ENCODE measurements at regions not wholly inside any gene's neighbourhood (a gene's known extent, or its start where the extent isn't known, plus 50 kb on each side); places are given as distances from the start of the nearest gene placed in this dataset.

DNA sequence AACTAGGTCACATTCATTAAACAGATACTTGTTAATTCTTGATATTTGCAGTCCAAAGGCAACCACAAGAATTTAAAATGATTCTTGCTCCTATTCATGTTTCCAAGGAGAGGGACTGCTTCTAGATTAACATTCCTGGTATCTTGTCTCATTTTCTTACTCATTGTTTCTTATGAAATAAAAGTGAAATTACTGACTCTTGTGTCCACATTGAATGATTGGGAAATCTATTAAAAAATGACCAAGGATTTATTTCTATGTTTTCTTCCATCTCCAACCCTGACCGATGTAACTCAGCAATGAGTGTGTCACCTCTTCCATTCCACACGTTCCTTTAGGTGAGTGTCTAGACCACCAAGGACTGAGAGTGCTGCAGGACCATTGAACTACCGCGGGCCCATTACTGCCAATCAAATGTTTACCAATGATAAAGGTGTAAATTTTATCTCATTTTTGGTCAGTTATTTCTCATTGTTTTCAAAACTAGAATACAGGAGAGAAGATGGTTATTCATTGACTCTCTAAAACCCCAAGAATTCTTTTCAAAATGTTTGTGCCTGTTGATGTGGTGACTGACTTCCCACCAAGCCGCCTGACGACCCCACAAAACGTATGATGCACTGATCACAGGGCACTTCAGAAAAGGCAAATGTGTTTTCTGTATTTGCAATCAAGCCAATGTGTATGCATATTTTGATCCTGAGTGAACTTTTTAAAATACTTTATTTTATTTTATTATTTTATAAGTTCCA, 414.6 kb upstream of the PTBP2 start:
- ATAC-seq (ENCODE audit: low FRiP score in 2 of 2) (peak in 1 of 2 donors; percentile 58), DNase-seq (no peak)
- Histone ChIP-seq H3K4me3 (no peak overlapping the region), H3K9me3 (no peaks in the 10 kb centered on the region), H3K36me3 (no peaks in the 10 kb centered on the region), H3K27ac (no peak overlapping the region), H3K4me1 (no peaks in the 10 kb centered on the region), H3K27me3 (no peaks in the 10 kb centered on the region)
- TF ChIP-seq POLR2AphosphoS5 (IDR thresholded peaks at IDR 0.05): no peak
- TF ChIP-seq, protein P1, sequence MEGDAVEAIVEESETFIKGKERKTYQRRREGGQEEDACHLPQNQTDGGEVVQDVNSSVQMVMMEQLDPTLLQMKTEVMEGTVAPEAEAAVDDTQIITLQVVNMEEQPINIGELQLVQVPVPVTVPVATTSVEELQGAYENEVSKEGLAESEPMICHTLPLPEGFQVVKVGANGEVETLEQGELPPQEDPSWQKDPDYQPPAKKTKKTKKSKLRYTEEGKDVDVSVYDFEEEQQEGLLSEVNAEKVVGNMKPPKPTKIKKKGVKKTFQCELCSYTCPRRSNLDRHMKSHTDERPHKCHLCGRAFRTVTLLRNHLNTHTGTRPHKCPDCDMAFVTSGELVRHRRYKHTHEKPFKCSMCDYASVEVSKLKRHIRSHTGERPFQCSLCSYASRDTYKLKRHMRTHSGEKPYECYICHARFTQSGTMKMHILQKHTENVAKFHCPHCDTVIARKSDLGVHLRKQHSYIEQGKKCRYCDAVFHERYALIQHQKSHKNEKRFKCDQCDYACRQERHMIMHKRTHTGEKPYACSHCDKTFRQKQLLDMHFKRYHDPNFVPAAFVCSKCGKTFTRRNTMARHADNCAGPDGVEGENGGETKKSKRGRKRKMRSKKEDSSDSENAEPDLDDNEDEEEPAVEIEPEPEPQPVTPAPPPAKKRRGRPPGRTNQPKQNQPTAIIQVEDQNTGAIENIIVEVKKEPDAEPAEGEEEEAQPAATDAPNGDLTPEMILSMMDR (IDR thresholded peaks at IDR 0.05): no peak
- WGBS, 2 donors: 76 to 84% methylated on average over 7 of the region's 7 CpGs

DNA sequence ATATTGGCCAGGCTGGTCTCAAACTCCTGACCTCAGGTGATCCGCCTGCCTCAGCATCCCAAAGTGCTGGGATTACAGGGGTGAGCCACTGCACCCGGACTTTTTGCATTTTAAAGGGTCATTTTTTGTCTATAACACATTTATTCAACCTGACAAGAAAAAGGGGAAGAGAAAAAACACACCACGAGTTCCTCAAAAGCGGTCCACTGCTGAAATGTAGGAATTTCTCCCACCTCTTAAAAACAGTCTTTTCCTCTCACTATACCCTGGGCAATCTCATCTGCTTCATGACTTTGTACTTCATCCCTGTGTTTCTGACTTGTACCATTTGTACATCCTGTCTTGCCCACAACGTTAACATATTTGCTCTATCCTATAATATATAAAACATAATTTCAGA, 413.3 kb upstream of the PTBP2 start:
- H3K4me1 ChIP-seq: no peaks in the 10 kb centered on the region
- 60 to 66% methylated on average over 5 of the region's 5 CpGs for WGBS, 2 donors
- H3K4me3 ChIP-seq: no peak overlapping the region
- no peaks in the 10 kb centered on the region for H3K36me3 ChIP-seq
- TF ChIP-seq, protein P1 (IDR thresholded peaks at IDR 0.05): no peak
- no peak for TF ChIP-seq POLR2A (IDR thresholded peaks at IDR 0.05)
- no peak for TF ChIP-seq EP300 (IDR thresholded peaks at IDR 0.05)
- no peak for TF ChIP-seq POLR2AphosphoS5 (IDR thresholded peaks at IDR 0.05)
- H3K27ac ChIP-seq: no peak overlapping the region
- ATAC-seq (ENCODE audit: low FRiP score in 2 of 2) (no peak), DNase-seq (no peak)
- no peaks in the 10 kb centered on the region for H3K9me3 ChIP-seq
- H3K27me3 ChIP-seq: no peaks in the 10 kb centered on the region

DNA sequence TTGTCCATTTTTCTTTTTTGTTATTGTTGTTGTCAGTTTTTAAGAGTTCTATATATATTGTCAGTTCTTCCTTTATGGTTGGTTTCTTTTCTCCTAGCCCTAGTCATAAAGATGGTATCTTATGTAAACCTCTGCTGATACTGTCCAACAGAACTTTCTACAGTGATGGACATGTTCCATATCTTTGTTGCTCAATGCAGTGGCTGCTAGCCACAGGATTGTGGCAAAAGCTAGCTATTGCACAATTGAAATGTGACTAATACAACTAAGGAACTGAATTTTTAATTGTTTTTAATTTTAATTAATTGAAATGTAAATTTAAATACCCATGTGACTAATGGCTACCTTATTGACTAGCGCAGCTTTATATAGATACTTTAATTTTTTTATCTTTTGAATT, 411.8 kb upstream of the PTBP2 start:
- no peak for TF ChIP-seq POLR2A (IDR thresholded peaks at IDR 0.05)
- TF ChIP-seq EP300 (IDR thresholded peaks at IDR 0.05): peak in 1 of 4 donors; percentile 21
- DNase-seq (peak in 1 of 2 donors; percentile 30), ATAC-seq (ENCODE audit: low FRiP score in 2 of 2) (peak in 1 of 2 donors; percentile 76)
- Histone ChIP-seq H3K4me3 (no peak overlapping the region), H3K27ac (no peak overlapping the region), H3K27me3 (no peaks in the 10 kb centered on the region), H3K9me3 (no peaks in the 10 kb centered on the region), H3K4me1 (no peaks in the 10 kb centered on the region), H3K36me3 (no peaks in the 10 kb centered on the region)
- WGBS, 2 donors: 87 to 89% methylated on average over 1 of the region's 1 CpG

DNA sequence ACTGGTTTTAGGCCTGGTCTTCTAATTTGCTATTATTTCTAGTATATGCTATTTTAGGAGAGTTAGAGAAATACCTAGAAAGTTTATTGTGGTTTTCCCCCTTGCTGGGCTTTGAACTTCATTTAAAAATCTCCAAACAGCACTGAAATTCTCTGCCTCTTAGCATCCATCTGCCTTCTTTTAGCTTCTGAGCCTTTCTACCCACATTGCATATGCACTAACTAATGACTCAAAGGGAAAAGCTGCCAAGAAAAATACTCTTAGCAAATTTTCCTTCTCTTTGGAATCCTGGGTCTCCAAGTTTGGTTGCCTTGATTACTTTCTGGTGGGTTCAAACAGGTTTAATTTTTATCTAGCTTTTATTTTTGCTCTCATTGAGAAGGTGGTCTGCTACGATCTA, 408.4 kb upstream of the PTBP2 start:
- Histone ChIP-seq H3K27me3 (no peaks in the 10 kb centered on the region), H3K4me3 (no peak overlapping the region), H3K9me3 (no peaks in the 10 kb centered on the region), H3K4me1 (no peaks in the 10 kb centered on the region), H3K36me3 (no peaks in the 10 kb centered on the region), H3K27ac (no peak overlapping the region)
- TF ChIP-seq POLR2AphosphoS5 (IDR thresholded peaks at IDR 0.05): no peak
- TF ChIP-seq POLR2A (IDR thresholded peaks at IDR 0.05): no peak
- TF ChIP-seq, protein P1 (IDR thresholded peaks at IDR 0.05): no peak
- no peak for TF ChIP-seq EP300 (IDR thresholded peaks at IDR 0.05)
- DNase-seq: no peak
- no peak for ATAC-seq (ENCODE audit: low FRiP score in 2 of 2)
- WGBS, 2 donors: 91 to 95% methylated on average over 1 of the region's 1 CpG

DNA sequence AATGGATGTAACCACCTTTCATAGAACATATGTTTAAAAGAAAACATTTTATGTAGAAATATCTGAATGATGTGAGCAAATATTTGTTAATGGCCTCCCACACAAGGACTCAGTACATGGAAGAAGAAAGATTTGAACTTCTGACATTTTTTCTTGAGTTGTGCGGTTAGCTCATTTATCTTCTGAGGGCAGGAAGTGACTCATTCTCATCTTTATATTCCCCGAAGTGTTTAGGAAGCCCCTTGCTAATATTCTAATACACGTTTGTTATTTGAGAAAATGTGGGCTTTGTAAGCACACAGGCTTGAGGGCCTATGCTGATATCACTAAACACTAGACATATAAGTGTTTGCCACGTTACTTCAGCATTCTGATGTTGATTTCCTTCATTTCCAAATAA, 392.5 kb upstream of the PTBP2 start:
- WGBS, 2 donors: 30 to 41% methylated on average over 4 of the region's 4 CpGs
- Histone ChIP-seq H3K4me1 (no peaks in the 10 kb centered on the region), H3K9me3 (no peaks in the 10 kb centered on the region), H3K27ac (no peak overlapping the region), H3K36me3 (no peaks in the 10 kb centered on the region), H3K27me3 (no peaks in the 10 kb centered on the region), H3K4me3 (no peak overlapping the region)
- ATAC-seq (ENCODE audit: low FRiP score in 2 of 2) (no peak), DNase-seq (no peak)
- TF ChIP-seq POLR2A (IDR thresholded peaks at IDR 0.05) (no peak), EP300 (IDR thresholded peaks at IDR 0.05) (no peak), POLR2AphosphoS5 (IDR thresholded peaks at IDR 0.05) (no peak)
- TF ChIP-seq, protein P1 (IDR thresholded peaks at IDR 0.05): no peak

Measured in upper lobe of left lung (tissue), 6 donors.